ENCODE measurements at regions not wholly inside any gene's neighbourhood (a gene's known extent, or its start where the extent isn't known, plus 50 kb on each side); places are given as distances from the start of the nearest gene placed in this dataset.

DNA sequence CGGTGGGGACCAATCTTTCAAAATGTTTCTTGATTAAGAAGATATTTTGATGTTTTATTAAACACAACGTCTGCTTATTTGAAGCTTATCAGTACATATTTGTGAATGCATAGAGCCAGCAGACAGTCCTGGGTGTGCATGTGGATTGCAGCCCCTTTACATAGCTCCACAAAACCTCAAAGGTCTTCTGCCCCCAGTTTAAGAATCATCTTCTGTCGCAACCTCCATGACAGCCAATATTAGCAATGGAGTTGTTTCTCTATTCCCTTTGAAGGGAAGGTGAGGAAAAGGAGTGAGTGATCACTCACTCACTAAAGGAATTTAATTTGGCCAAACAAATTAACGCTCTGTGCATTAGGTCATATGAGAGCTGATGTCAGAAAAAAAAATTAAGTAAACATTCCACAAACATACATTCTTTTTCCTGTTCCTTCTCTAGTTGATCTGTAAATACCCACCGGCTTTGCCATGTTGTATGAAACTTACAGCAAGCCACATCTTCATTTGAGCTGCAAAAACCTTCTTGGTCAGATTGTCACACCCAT is 152.9 kb downstream of the SIM1 start:
- intact Hi-C loops (cut with DNase I), result no loop called here
- TF ChIP-seq POLR2A (IDR thresholded peaks at IDR 0.05), result no peak
- TF ChIP-seq CTCF (IDR thresholded peaks at IDR 0.05), result no peak
- no peak for DNase-seq
- Histone ChIP-seq H3K27me3 (no peaks in the 10 kb centered on the region), H3K9me3 (no peaks in the 10 kb centered on the region), H3K36me3 (no peaks in the 10 kb centered on the region), H3K4me1 (ENCODE audit: insufficient read depth) (no peaks in the 10 kb centered on the region), H3K27ac (no peak overlapping the region), H3K4me3 (no peak overlapping the region)
- 57 to 70% (median 58%) methylated on average over 5 of the region's 5 CpGs for WGBS, 3 donors

DNA sequence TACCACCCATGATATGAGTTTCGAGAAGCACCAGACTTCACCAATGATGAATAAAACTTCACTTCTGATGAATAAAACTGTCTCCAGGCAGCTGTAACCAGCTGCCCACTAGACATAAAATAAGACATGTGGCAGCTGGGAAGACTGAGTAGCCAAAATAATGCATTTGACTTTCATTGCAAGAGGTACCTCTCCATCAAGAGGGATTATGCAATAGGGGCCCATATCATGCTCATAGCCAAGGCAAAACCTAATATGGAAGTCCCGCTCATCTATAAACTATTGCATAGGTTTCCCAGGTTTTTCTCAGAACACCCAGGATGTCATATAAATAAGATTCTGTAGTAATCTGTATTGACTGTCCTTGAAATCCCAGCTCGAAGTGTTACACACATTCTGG is 155.5 kb downstream of the SIM1 start:
- no peaks in the 10 kb centered on the region for H3K4me1 ChIP-seq (ENCODE audit: insufficient read depth)
- no peak for DNase-seq
- 18 to 48% (median 22%) methylated on average over 3 of the region's 3 CpGs for WGBS, 3 donors
- no peak for TF ChIP-seq EP300 (IDR thresholded peaks at IDR 0.05)
- no peak for TF ChIP-seq CTCF (IDR thresholded peaks at IDR 0.05)
- TF ChIP-seq POLR2A (IDR thresholded peaks at IDR 0.05), result no peak
- no peak overlapping the region for H3K4me3 ChIP-seq
- H3K27ac ChIP-seq, result no peak overlapping the region
- no peaks in the 10 kb centered on the region for H3K27me3 ChIP-seq
- H3K9me3 ChIP-seq, result no peaks in the 10 kb centered on the region
- intact Hi-C loops (cut with DNase I), result no loop called here
- no peaks in the 10 kb centered on the region for H3K36me3 ChIP-seq

DNA sequence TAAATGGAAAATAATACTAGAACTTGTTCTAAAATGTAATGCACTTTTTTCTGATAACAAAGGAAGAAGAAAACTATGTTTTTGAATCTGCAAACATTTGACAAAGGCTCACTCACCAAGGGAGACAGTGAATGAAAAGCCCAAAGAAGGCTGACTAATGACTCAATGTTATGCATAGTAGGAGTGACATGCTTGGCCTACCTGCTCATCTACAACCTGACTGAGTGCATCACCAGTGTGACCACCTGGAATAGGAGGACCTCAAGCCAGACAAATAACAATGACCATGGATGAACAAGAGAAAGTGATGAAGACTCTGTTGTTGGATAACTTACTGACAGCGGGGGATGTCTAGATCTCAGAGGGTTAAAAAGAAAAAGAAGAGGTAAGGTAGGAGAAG is 157.2 kb downstream of the SIM1 start:
- TF ChIP-seq CTCF (IDR thresholded peaks at IDR 0.05), result no peak
- no peak for TF ChIP-seq EP300 (IDR thresholded peaks at IDR 0.05)
- no peak for TF ChIP-seq POLR2A (IDR thresholded peaks at IDR 0.05)
- Histone ChIP-seq H3K4me3 (no peak overlapping the region), H3K9me3 (no peaks in the 10 kb centered on the region), H3K4me1 (ENCODE audit: insufficient read depth) (no peaks in the 10 kb centered on the region), H3K27me3 (no peaks in the 10 kb centered on the region), H3K27ac (no peak overlapping the region), H3K36me3 (no peaks in the 10 kb centered on the region)
- intact Hi-C loops (cut with DNase I), result no loop called here
- WGBS, 3 donors, result 90 to 100% (median 98%) methylated on average over 1 of the region's 1 CpG
- DNase-seq, result no peak

- Histone ChIP-seq H3K4me1 (ENCODE audit: insufficient read depth) (no peaks in the 10 kb centered on the region), H3K27ac (no peak overlapping the region), H3K9me3 (no peaks in the 10 kb centered on the region), H3K36me3 (no peaks in the 10 kb centered on the region), H3K4me3 (no peak overlapping the region), H3K27me3 (no peaks in the 10 kb centered on the region)
- WGBS, 3 donors, result 34 to 53% (median 45%) methylated on average over 2 of the region's 2 CpGs
- intact Hi-C loops (cut with DNase I), result no loop called here
- TF ChIP-seq POLR2A (IDR thresholded peaks at IDR 0.05) (no peak), EP300 (IDR thresholded peaks at IDR 0.05) (no peak)
- no peak for DNase-seq
These were observed 159.4 kb downstream of the SIM1 start for GRCh38 chr6:100305209-100305869.

GRCh38 chr6:100304575-100304974 is 160.1 kb downstream of the SIM1 start:
- DNase-seq, result no peak
- no peak overlapping the region for H3K27ac ChIP-seq
- TF ChIP-seq EP300 (IDR thresholded peaks at IDR 0.05) (no peak), CTCF (IDR thresholded peaks at IDR 0.05) (no peak)
- H3K27me3 ChIP-seq, result no peaks in the 10 kb centered on the region
- no peaks in the 10 kb centered on the region for H3K9me3 ChIP-seq
- WGBS, 3 donors, result 28 to 34% (median 30%) methylated on average over 1 of the region's 1 CpG
- intact Hi-C loops (cut with DNase I), result no loop called here
- H3K4me1 ChIP-seq (ENCODE audit: insufficient read depth), result no peaks in the 10 kb centered on the region
- no peak overlapping the region for H3K4me3 ChIP-seq
- H3K36me3 ChIP-seq, result no peaks in the 10 kb centered on the region

Measured in ovary (tissue), 7 donors.